ENCODE measurements at regions not wholly inside any gene's neighbourhood (a gene's known extent, or its start where the extent isn't known, plus 50 kb on each side); places are given as distances from the start of the nearest gene placed in this dataset.

DNA sequence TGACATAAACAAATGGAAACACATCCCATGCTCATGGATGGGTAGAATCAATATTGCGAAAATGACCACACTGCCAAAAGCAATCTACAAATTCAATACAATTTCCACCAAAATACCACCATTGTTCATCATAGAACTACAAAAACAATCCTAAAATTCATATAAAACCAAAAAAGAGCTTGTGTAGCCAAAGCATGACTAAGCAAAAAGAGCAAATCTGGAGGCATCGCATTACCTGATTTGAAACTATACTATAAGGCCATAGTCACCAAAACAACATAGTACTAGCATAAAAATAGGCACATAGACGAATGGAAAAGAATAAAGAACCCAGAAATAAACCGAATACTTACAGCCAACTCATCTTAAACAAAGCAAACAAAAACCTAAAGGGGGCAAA lies 342.8 kb upstream of the AGA start:
- peaks cover 26% of the 10 kb centered on the region for H3K4me1 Mint-ChIP-seq (ENCODE audit: low read depth, unreplicated experiment)
- H3K27me3 Mint-ChIP-seq (ENCODE audit: insufficient read depth, unreplicated experiment) = no peaks in the 10 kb centered on the region
- Histone ChIP-seq H3K4me1 (peaks cover 23% of the 10 kb centered on the region), H3K27me3 (replicated peaks; ENCODE audit: control insufficient read depth, insufficient read depth, low read length) (no peaks in the 10 kb centered on the region), H3K36me3 (ENCODE audit: control insufficient read depth, insufficient read depth, low read length) (no peaks in the 10 kb centered on the region), H3K4me3 (ENCODE audit: low read depth, low read length) (no peak overlapping the region), H3K9me3 (peaks cover 6% of the 10 kb centered on the region; the same call in 1 of the 2 replicates)
- no peak overlapping the region for H3K4me3 Mint-ChIP-seq (ENCODE audit: unreplicated experiment)
- ChIA-PET CTCF (no interaction called here), POLR2A (no interaction called here)
- no peak for TF ChIP-seq CTCF (IDR thresholded peaks at IDR 0.05; ENCODE audit: insufficient read depth in 1 of 2, low read depth in 1 of 2, low read length in 1 of 2, severe bottlenecking in 1 of 2, unreplicated experiment in 1 of 2)
- H3K27ac Mint-ChIP-seq (ENCODE audit: unreplicated experiment) = no peak overlapping the region
- peaks cover 29% of the 10 kb centered on the region for H3K9me3 Mint-ChIP-seq (ENCODE audit: unreplicated experiment)
- intact Hi-C loops (cut with micrococcal nuclease; ENCODE audit: unreplicated experiment) = no loop called here
- DNase-seq = no peak
- no peaks in the 10 kb centered on the region for H3K36me3 Mint-ChIP-seq (ENCODE audit: insufficient read depth, unreplicated experiment)
- BruUV-seq (replicated peaks) = no TSS peak

GRCh38 chr4:177789610-177790009 lies 347.4 kb upstream of the AGA start:
- Mint-ChIP-seq H3K27ac (ENCODE audit: unreplicated experiment) (peak overlapping the region; percentile 63), H3K27me3 (ENCODE audit: insufficient read depth, unreplicated experiment) (no peaks in the 10 kb centered on the region), H3K4me1 (ENCODE audit: low read depth, unreplicated experiment) (peaks cover 36% of the 10 kb centered on the region), H3K36me3 (ENCODE audit: insufficient read depth, unreplicated experiment) (no peaks in the 10 kb centered on the region), H3K4me3 (ENCODE audit: unreplicated experiment) (peak overlapping the region; percentile 6), H3K9me3 (ENCODE audit: unreplicated experiment) (peaks cover 46% of the 10 kb centered on the region)
- POLR2A ChIA-PET = no interaction called here
- intact Hi-C loops (cut with micrococcal nuclease; ENCODE audit: unreplicated experiment) = loop anchor here (5.0 kb wide), 1 partner anchor 347 kb away; the partner anchor contains the start of gene AGA
- BruUV-seq (replicated peaks) = no TSS peak
- no peaks in the 10 kb centered on the region for H3K36me3 ChIP-seq (ENCODE audit: control insufficient read depth, insufficient read depth, low read length)
- CTCF ChIA-PET = no interaction called here
- peaks cover 52% of the 10 kb centered on the region for H3K4me1 ChIP-seq
- no peak for DNase-seq
- peaks cover 6% of the 10 kb centered on the region; the same call in 1 of the 2 replicates for H3K9me3 ChIP-seq
- no peak overlapping the region for H3K4me3 ChIP-seq (ENCODE audit: low read depth, low read length)
- no peaks in the 10 kb centered on the region for H3K27me3 ChIP-seq (replicated peaks; ENCODE audit: control insufficient read depth, insufficient read depth, low read length)
- TF ChIP-seq CTCF (IDR thresholded peaks at IDR 0.05; ENCODE audit: insufficient read depth in 1 of 2, low read depth in 1 of 2, low read length in 1 of 2, severe bottlenecking in 1 of 2, unreplicated experiment in 1 of 2) = no peak

DNA sequence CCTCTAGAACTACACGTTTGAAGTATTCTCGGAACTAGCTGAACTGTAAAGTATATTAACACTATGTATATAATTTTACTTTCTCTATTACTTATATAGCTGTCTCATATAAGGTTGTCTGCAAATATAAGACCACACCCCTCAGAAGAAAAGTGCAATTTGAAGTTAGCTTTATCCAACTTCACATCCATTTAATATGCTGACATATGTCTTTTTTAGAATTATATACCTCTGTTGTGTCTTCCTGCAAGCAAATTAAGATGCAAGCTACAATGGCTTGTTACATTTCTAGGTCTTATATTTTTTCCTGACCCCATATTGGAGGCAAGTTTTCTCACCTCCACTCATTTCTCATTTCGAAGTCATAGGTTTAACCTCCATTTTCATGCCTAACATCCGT lies 349.0 kb upstream of the AGA start:
- ChIA-PET POLR2A (no interaction called here), CTCF (no interaction called here)
- DNase-seq = no peak
- Mint-ChIP-seq H3K4me3 (ENCODE audit: unreplicated experiment) (no peak overlapping the region), H3K9me3 (ENCODE audit: unreplicated experiment) (peaks cover 30% of the 10 kb centered on the region), H3K36me3 (ENCODE audit: insufficient read depth, unreplicated experiment) (no peaks in the 10 kb centered on the region), H3K27me3 (ENCODE audit: insufficient read depth, unreplicated experiment) (no peaks in the 10 kb centered on the region), H3K4me1 (ENCODE audit: low read depth, unreplicated experiment) (peaks cover 27% of the 10 kb centered on the region), H3K27ac (ENCODE audit: unreplicated experiment) (no peak overlapping the region)
- H3K4me3 ChIP-seq (ENCODE audit: low read depth, low read length) = no peak overlapping the region
- no peaks in the 10 kb centered on the region for H3K36me3 ChIP-seq (ENCODE audit: control insufficient read depth, insufficient read depth, low read length)
- intact Hi-C loops (cut with micrococcal nuclease; ENCODE audit: unreplicated experiment) = loop anchor here (5.0 kb wide), 1 partner anchor 349 kb away; the partner anchor contains the start of gene AGA
- no peak for TF ChIP-seq CTCF (IDR thresholded peaks at IDR 0.05; ENCODE audit: insufficient read depth in 1 of 2, low read depth in 1 of 2, low read length in 1 of 2, severe bottlenecking in 1 of 2, unreplicated experiment in 1 of 2)
- no peaks in the 10 kb centered on the region for H3K9me3 ChIP-seq
- no TSS peak for BruUV-seq (replicated peaks)
- H3K27me3 ChIP-seq (replicated peaks; ENCODE audit: control insufficient read depth, insufficient read depth, low read length) = no peaks in the 10 kb centered on the region
- peaks cover 52% of the 10 kb centered on the region for H3K4me1 ChIP-seq

All from Caco-2 (cell line).